Keratinocyte (primary cell): ENCODE measurements at regions not wholly inside any gene's neighbourhood (a gene's known extent, or its start where the extent isn't known, plus 50 kb on each side); places are given as distances from the start of the nearest gene placed in this dataset.

Experiments
- DNase-seq: peaks from one replicate; pipeline ENCODE4 v3.0.0-alpha.2; 2011; ENCODE audit warnings: low read depth, missing footprints, low spot score
- FAIRE-seq: peaks from 2 replicates; lab custom pipeline; 2011; peaks lifted over from hg19 to GRCh38; lab: Jason Lieb, UNC
- H2AFZ ChIP-seq: 2 replicates; pipeline ENCODE4 v1.6.0; 2012; ENCODE audit warnings: low read length, control low read depth, inconsistent platforms; ENCODE audit not compliant: control insufficient read depth
- H3K27ac ChIP-seq: 2 replicates; pipeline ENCODE4 v1.5.1; 2011; ENCODE audit warnings: low read length; ENCODE audit not compliant: control insufficient read depth, insufficient read depth
- H3K27me3 ChIP-seq: 3 replicates; pipeline ENCODE4 v1.6.0; 2011; ENCODE audit warnings: low read length; ENCODE audit not compliant: control insufficient read depth, insufficient read depth; ENCODE audit errors: extremely low read depth
- H3K36me3 ChIP-seq, 2 experiments: 2 replicates in 1 of 2; 3 replicates in 1 of 2; pipeline ENCODE4 v1.5.1; 2011; ENCODE audit warnings: low read length in 2 of 2, mild to moderate bottlenecking in 1 of 2; ENCODE audit not compliant: control insufficient read depth in 2 of 2, insufficient read depth in 2 of 2; ENCODE audit errors: extremely low read depth in 1 of 2
- H3K4me1 ChIP-seq: 3 replicates; pipeline ENCODE4 v1.5.1; 2011; ENCODE audit warnings: low read length; ENCODE audit not compliant: control insufficient read depth, insufficient read depth; ENCODE audit errors: extremely low read depth
- H3K4me2 ChIP-seq: 3 replicates; pipeline ENCODE4 v1.6.0; 2011; ENCODE audit warnings: low read depth, low read length; ENCODE audit not compliant: control insufficient read depth, insufficient read depth; ENCODE audit errors: extremely low read depth
- H3K4me3 ChIP-seq, 3 experiments: fragments of 200-600 bp in 1 of 3; sonication (generic) in 1 of 3; 2 replicates in 2 of 3; 3 replicates in 1 of 3; pipeline ENCODE4 v1.5.1; 2011 to 2016; ENCODE audit warnings: low read length in 3 of 3, mild to moderate bottlenecking in 3 of 3, control low read depth in 2 of 3, inconsistent platforms in 1 of 3, low read depth in 1 of 3, mixed read lengths in 1 of 3, mixed run types in 1 of 3, moderate library complexity in 1 of 3; ENCODE audit not compliant: control insufficient read depth in 2 of 3, insufficient read depth in 2 of 3; ENCODE audit errors: extremely low read depth in 1 of 3
- H3K79me2 ChIP-seq: 2 replicates; pipeline ENCODE4 v1.6.0; 2012; ENCODE audit warnings: low read length; ENCODE audit not compliant: control insufficient read depth, insufficient read depth
- H3K9ac ChIP-seq: 3 replicates; pipeline ENCODE4 v1.6.0; 2011; ENCODE audit warnings: low read length; ENCODE audit not compliant: control insufficient read depth, insufficient read depth; ENCODE audit errors: extremely low read depth
- H3K9me1 ChIP-seq: 3 replicates; pipeline ENCODE4 v1.6.0; 2011; ENCODE audit warnings: low read length; ENCODE audit not compliant: control insufficient read depth, insufficient read depth; ENCODE audit errors: extremely low read depth
- H3K9me3 ChIP-seq: 2 replicates; pipeline ENCODE4 v1.5.1; 2012; ENCODE audit warnings: low read depth, low read length; ENCODE audit not compliant: control insufficient read depth
- H4K20me1 ChIP-seq: 3 replicates; pipeline ENCODE4 v1.6.0; 2011; ENCODE audit warnings: low read length; ENCODE audit not compliant: control insufficient read depth, insufficient read depth; ENCODE audit errors: extremely low read depth
- EZH2 ChIP-seq: IDR thresholded peaks from one replicate; pipeline ENCODE4 v1.6.1; 2012; ENCODE audit warnings: inconsistent platforms, mild to moderate bottlenecking, low read length, moderate library complexity
- dilution Hi-C: fragments of 300-500 bp; cut with MboI; formaldehyde crosslinking; loops from one replicate; pipeline ENCODE4 v1.7.0; 2020; ENCODE audit warnings: low sequenced_read_pairs; ENCODE audit not compliant: extremely low pct_ligation_motif_present
- TF ChIP-seq, protein P1 (sequence below), 3 experiments: IDR thresholded peaks in 1 of 3; conservative IDR thresholded peaks in 1 of 3; optimal IDR thresholded peaks in 1 of 3; 2 replicates in 2 of 3; 3 replicates in 1 of 3; pipeline versions ENCODE3 to v1.5.1; 2011; ENCODE audit warnings: low read length in 3 of 3, mild to moderate bottlenecking in 3 of 3, moderate library complexity in 2 of 3, control low read depth in 1 of 3, inconsistent platforms in 1 of 3; ENCODE audit not compliant: insufficient read depth in 2 of 3; ENCODE audit errors: extremely low read depth in 1 of 3

DNA sequence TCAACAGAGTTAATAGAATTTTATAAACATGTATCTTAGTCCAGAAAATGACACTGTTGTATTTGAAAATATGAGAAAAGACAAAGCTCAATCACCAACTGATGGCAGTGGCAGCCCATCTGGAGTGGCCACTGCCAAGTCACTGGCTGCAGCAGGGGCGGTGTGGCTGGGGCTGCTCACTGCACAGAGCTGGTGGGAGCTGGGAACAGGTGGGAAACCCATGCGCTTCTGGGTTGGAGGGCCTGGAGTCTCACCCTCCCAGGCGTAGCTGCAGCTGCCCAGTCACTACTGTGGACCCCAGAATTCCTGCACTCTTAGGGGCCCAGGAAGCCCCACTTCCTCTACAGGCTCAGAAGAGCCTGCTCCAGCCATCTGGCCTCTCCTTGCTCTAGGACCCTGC is 251.8 kb upstream of the NDST4 start:
- H3K79me2 ChIP-seq = no peaks in the 10 kb centered on the region
- no peak for FAIRE-seq
- TF ChIP-seq, protein P1, sequence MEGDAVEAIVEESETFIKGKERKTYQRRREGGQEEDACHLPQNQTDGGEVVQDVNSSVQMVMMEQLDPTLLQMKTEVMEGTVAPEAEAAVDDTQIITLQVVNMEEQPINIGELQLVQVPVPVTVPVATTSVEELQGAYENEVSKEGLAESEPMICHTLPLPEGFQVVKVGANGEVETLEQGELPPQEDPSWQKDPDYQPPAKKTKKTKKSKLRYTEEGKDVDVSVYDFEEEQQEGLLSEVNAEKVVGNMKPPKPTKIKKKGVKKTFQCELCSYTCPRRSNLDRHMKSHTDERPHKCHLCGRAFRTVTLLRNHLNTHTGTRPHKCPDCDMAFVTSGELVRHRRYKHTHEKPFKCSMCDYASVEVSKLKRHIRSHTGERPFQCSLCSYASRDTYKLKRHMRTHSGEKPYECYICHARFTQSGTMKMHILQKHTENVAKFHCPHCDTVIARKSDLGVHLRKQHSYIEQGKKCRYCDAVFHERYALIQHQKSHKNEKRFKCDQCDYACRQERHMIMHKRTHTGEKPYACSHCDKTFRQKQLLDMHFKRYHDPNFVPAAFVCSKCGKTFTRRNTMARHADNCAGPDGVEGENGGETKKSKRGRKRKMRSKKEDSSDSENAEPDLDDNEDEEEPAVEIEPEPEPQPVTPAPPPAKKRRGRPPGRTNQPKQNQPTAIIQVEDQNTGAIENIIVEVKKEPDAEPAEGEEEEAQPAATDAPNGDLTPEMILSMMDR (optimal IDR thresholded peaks at IDR 0.05 in 1 of 3, IDR thresholded peaks at IDR 0.05 in 1 of 3, conservative IDR thresholded peaks at IDR 0.05 in 1 of 3; ENCODE audit: extremely low read depth in 1 of 3, insufficient read depth in 2 of 3, low read length in 3 of 3) = no peak
- no peak for TF ChIP-seq EZH2

DNA sequence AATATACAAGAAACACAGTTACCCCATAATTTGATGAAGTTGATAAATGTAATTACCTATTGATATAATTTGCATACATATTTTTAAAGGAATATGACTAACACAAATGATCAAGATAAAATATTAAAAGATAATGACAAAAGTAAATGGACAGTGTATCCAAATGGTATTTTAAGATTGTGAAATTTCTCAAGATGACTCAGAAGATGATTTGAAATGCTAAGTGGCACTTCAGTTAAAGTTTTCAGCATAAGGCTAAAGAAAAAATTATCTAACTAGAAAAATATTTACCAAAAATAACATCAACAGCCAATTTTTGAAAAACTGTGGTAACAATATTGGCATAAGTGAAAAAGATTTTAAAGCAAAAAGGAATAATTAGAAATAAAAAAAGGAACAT is 248.4 kb upstream of the NDST4 start:
- no peaks in the 10 kb centered on the region for H3K4me1 ChIP-seq
- H3K27me3 ChIP-seq = no peaks in the 10 kb centered on the region
- FAIRE-seq (no peak), DNase-seq (no peak)
- no peak overlapping the region for H2AFZ ChIP-seq
- dilution Hi-C loops = no loop called here
- no peak overlapping the region for H3K9ac ChIP-seq
- H3K79me2 ChIP-seq = no peaks in the 10 kb centered on the region
- H3K36me3 ChIP-seq = no peaks in the 10 kb centered on the region
- TF ChIP-seq, protein P1 (optimal IDR thresholded peaks at IDR 0.05 in 1 of 3, IDR thresholded peaks at IDR 0.05 in 1 of 3, conservative IDR thresholded peaks at IDR 0.05 in 1 of 3; ENCODE audit: extremely low read depth in 1 of 3, insufficient read depth in 2 of 3, low read length in 3 of 3) = no peak
- no peak for TF ChIP-seq EZH2
- no peaks in the 10 kb centered on the region for H3K9me3 ChIP-seq
- no peaks in the 10 kb centered on the region for H3K9me1 ChIP-seq
- no peak overlapping the region for H3K27ac ChIP-seq
- H3K4me3 ChIP-seq = no peak overlapping the region
- H3K4me2 ChIP-seq = no peak overlapping the region
- H4K20me1 ChIP-seq = no peaks in the 10 kb centered on the region

More for the DNA sequence above, 251.8 kb upstream of the NDST4 start:
- no peak for DNase-seq
- Histone ChIP-seq H3K4me3 (no peak overlapping the region), H3K9me3 (no peaks in the 10 kb centered on the region), H3K27me3 (no peaks in the 10 kb centered on the region), H3K36me3 (no peaks in the 10 kb centered on the region), H3K27ac (no peak overlapping the region), H4K20me1 (no peaks in the 10 kb centered on the region), H3K4me2 (no peak overlapping the region), H3K9me1 (no peaks in the 10 kb centered on the region), H3K4me1 (no peaks in the 10 kb centered on the region), H2AFZ (no peak overlapping the region), H3K9ac (no peak overlapping the region)
- dilution Hi-C loops = no loop called here
